ENCODE measurements at regions not wholly inside any gene's neighbourhood (a gene's known extent, or its start where the extent isn't known, plus 50 kb on each side); places are given as distances from the start of the nearest gene placed in this dataset.

- TF ChIP-seq RAD21 (IDR thresholded peaks at IDR 0.05; ENCODE audit: low read depth): no peak
- no peak for TF ChIP-seq TAF1 (IDR thresholded peaks at IDR 0.05; ENCODE audit: low read depth)
- TF ChIP-seq FOXM1 (IDR thresholded peaks at IDR 0.05; ENCODE audit: borderline replicate concordance, low read depth): no peak
- no peak for TF ChIP-seq USF1 (IDR thresholded peaks at IDR 0.05)
- TF ChIP-seq MAX (IDR thresholded peaks at IDR 0.05): no peak
- TF ChIP-seq EP300 (IDR thresholded peaks at IDR 0.05; ENCODE audit: borderline replicate concordance): no peak
Measured at GRCh38 chr3:153103406-153103945, 58.5 kb upstream of the RAP2B start.

Measured in Ishikawa (cell line).